MM.1S (cell line): ENCODE measurements at regions not wholly inside any gene's neighbourhood (a gene's known extent, or its start where the extent isn't known, plus 50 kb on each side); places are given as distances from the start of the nearest gene placed in this dataset.

ENCODE experiments used
- DNase-seq: peaks from one replicate; pipeline ENCODE4 v3.0.0-alpha.2; 2015
- H2AFZ ChIP-seq: fragments of 300-600 bp; sonication (generic); 2 replicates; pipeline ENCODE4 v1.6.0; 2016; ENCODE audit warnings: antibody characterized with exemption, low read length
- H3F3A ChIP-seq: fragments of 300-600 bp; sonication (generic); 2 replicates; pipeline ENCODE4 v1.6.1; 2016; ENCODE audit warnings: mild to moderate bottlenecking, antibody characterized with exemption, low read length, moderate library complexity, mixed read lengths; ENCODE audit not compliant: insufficient read depth
- H3K27ac ChIP-seq: fragments of 300-600 bp; sonication (generic); 2 replicates; pipeline ENCODE4 v1.5.1; 2016; ENCODE audit warnings: mild to moderate bottlenecking, low read length
- H3K27me3 ChIP-seq: fragments of 300-600 bp; sonication (generic); replicated peaks from 2 replicates; pipeline ENCODE4 v1.6.0; 2016; ENCODE audit warnings: low read length; ENCODE audit not compliant: insufficient read depth
- H3K36me3 ChIP-seq: fragments of 300-600 bp; sonication (generic); replicated peaks from 2 replicates; pipeline ENCODE4 v1.6.1; 2016; ENCODE audit warnings: mild to moderate bottlenecking, low read length, mixed read lengths; ENCODE audit not compliant: insufficient read depth
- H3K4me1 ChIP-seq: fragments of 300-600 bp; sonication (generic); 2 replicates; pipeline ENCODE4 v1.6.1; 2016; ENCODE audit warnings: low read length, mixed read lengths
- H3K4me2 ChIP-seq: fragments of 300-600 bp; sonication (generic); 2 replicates; pipeline ENCODE4 v1.6.0; 2016; ENCODE audit warnings: low read depth, low read length
- H3K4me3 ChIP-seq: fragments of 300-600 bp; sonication (generic); 2 replicates; pipeline ENCODE4 v1.5.1; 2016; ENCODE audit warnings: low read length, mixed read lengths
- H3K79me2 ChIP-seq: fragments of 300-600 bp; sonication (generic); 2 replicates; pipeline ENCODE4 v1.6.1; 2016; ENCODE audit warnings: mixed run types, low read length, mixed read lengths
- H3K9ac ChIP-seq: fragments of 300-600 bp; sonication (generic); 2 replicates; pipeline ENCODE4 v1.6.1; 2016; ENCODE audit warnings: low read length, mixed read lengths
- H3K9me2 ChIP-seq: fragments of 300-600 bp; sonication (generic); replicated peaks from 2 replicates; pipeline ENCODE4 v1.6.1; 2016; ENCODE audit warnings: mild to moderate bottlenecking, low read length, mixed read lengths; ENCODE audit not compliant: insufficient read depth
- H3K9me3 ChIP-seq: fragments of 300-600 bp; sonication (generic); replicated peaks from 2 replicates; pipeline ENCODE4 v1.6.1; 2016; ENCODE audit warnings: mild to moderate bottlenecking, low read length, mixed read lengths; ENCODE audit not compliant: insufficient read depth
- H4K20me1 ChIP-seq: fragments of 300-600 bp; sonication (generic); 2 replicates; pipeline ENCODE4 v1.6.1; 2016; ENCODE audit warnings: mild to moderate bottlenecking, low read length, moderate library complexity, mixed read lengths; ENCODE audit not compliant: insufficient read depth
- CTCF ChIP-seq: fragments of 300-600 bp; sonication (generic); IDR thresholded peaks from 2 replicates; pipeline ENCODE4 v1.5.1; 2016; ENCODE audit warnings: antibody characterized with exemption, low read length, mixed read lengths
- EZH2 ChIP-seq: fragments of 300-600 bp; sonication (generic); optimal IDR thresholded peaks from 2 replicates; pipeline ENCODE3; 2017; ENCODE audit warnings: low read depth, mild to moderate bottlenecking, antibody characterized with exemption, low read length, mixed read lengths
- EZH2phosphoT487 ChIP-seq: fragments of 300-600 bp; sonication (generic); IDR thresholded peaks from 2 replicates; pipeline ENCODE4 v1.6.1; 2018; ENCODE audit warnings: antibody characterized with exemption, low read length

GRCh38 chr22:44442186-44442815, 55.7 kb downstream of the RTL6 start:
- no peak overlapping the region for H3K4me3 ChIP-seq
- no peak for DNase-seq
- H3K4me1 ChIP-seq: no peaks in the 10 kb centered on the region
- no peaks in the 10 kb centered on the region for H3K36me3 ChIP-seq
- H3K79me2 ChIP-seq: no peaks in the 10 kb centered on the region
- no peaks in the 10 kb centered on the region for H4K20me1 ChIP-seq
- no peak overlapping the region for H3K27ac ChIP-seq
- no peak overlapping the region for H2AFZ ChIP-seq
- no peaks in the 10 kb centered on the region for H3K9me3 ChIP-seq
- no peaks in the 10 kb centered on the region for H3K9me2 ChIP-seq
- TF ChIP-seq EZH2: no peak
- no peak for TF ChIP-seq CTCF
- no peak for TF ChIP-seq EZH2phosphoT487
- H3F3A ChIP-seq: no peaks in the 10 kb centered on the region
- peaks cover 100% of the 10 kb centered on the region for H3K27me3 ChIP-seq
- H3K4me2 ChIP-seq: no peak overlapping the region
- H3K9ac ChIP-seq: no peak overlapping the region

- H3K27me3 ChIP-seq: peaks cover 100% of the 10 kb centered on the region
- no peaks in the 10 kb centered on the region for H3F3A ChIP-seq
- no peaks in the 10 kb centered on the region for H3K36me3 ChIP-seq
- no peak overlapping the region for H3K4me2 ChIP-seq
- TF ChIP-seq EZH2phosphoT487 (no peak), CTCF (no peak), EZH2 (no peak)
- no peaks in the 10 kb centered on the region for H4K20me1 ChIP-seq
- no peaks in the 10 kb centered on the region for H3K9me3 ChIP-seq
- H2AFZ ChIP-seq: no peak overlapping the region
- H3K27ac ChIP-seq: no peak overlapping the region
- no peaks in the 10 kb centered on the region for H3K4me1 ChIP-seq
- H3K79me2 ChIP-seq: no peaks in the 10 kb centered on the region
- H3K9me2 ChIP-seq: no peaks in the 10 kb centered on the region
- no peak for DNase-seq
- H3K4me3 ChIP-seq: no peak overlapping the region
- no peak overlapping the region for H3K9ac ChIP-seq
These were observed 56.4 kb downstream of the RTL6 start for GRCh38 chr22:44441401-44442185.

- Histone ChIP-seq H3K79me2 (no peaks in the 10 kb centered on the region), H3K4me3 (no peak overlapping the region), H3K9ac (no peak overlapping the region), H3F3A (no peaks in the 10 kb centered on the region), H3K4me1 (no peaks in the 10 kb centered on the region), H4K20me1 (no peaks in the 10 kb centered on the region), H2AFZ (no peak overlapping the region), H3K27me3 (peaks cover 100% of the 10 kb centered on the region), H3K9me3 (no peaks in the 10 kb centered on the region), H3K4me2 (no peak overlapping the region), H3K27ac (no peak overlapping the region), H3K36me3 (no peaks in the 10 kb centered on the region), H3K9me2 (no peaks in the 10 kb centered on the region)
- TF ChIP-seq EZH2 (no peak), EZH2phosphoT487 (no peak), CTCF (no peak)
- no peak for DNase-seq
These were observed 57.5 kb downstream of the RTL6 start for GRCh38 chr22:44440224-44441160.
